Liver (tissue), 8 donors: ENCODE measurements at regions not wholly inside any gene's neighbourhood (a gene's known extent, or its start where the extent isn't known, plus 50 kb on each side); places are given as distances from the start of the nearest gene placed in this dataset.

ENCODE experiments used
- DNase-seq: peaks from one replicate; pipeline ENCODE4 v3.0.0-alpha.2; 2017; ENCODE audit warnings: low spot score
- H3K27ac ChIP-seq, 2 donors: one replicate each; pipeline ENCODE4 v1.7.0; 2013; ENCODE audit warnings: inconsistent platforms in 2 of 2, low read length in 2 of 2, control low read depth in 1 of 2, low read depth in 1 of 2, mild to moderate bottlenecking in 1 of 2
- H3K27me3 ChIP-seq, 4 donors: one replicate each; pipeline versions ENCODE4 v1.6.1 to v1.7.0; 2013; ENCODE audit warnings: low read length in 3 of 4, inconsistent platforms in 1 of 4, mild to moderate bottlenecking in 1 of 4, moderate library complexity in 1 of 4; ENCODE audit not compliant: control insufficient read depth in 4 of 4, insufficient read depth in 4 of 4
- H3K36me3 ChIP-seq, 4 donors: one replicate each; pipeline versions ENCODE4 v1.6.1 to v1.7.0; 2013; ENCODE audit warnings: low read length in 3 of 4, mild to moderate bottlenecking in 3 of 4, low read depth in 1 of 4, moderate library complexity in 1 of 4; ENCODE audit not compliant: control insufficient read depth in 4 of 4, insufficient read depth in 3 of 4
- H3K4me1 ChIP-seq, 4 donors: one replicate each; pipeline versions ENCODE4 v1.6.1 to v1.7.0; 2013; ENCODE audit warnings: low read length in 3 of 4, mild to moderate bottlenecking in 3 of 4, moderate library complexity in 1 of 4; ENCODE audit not compliant: control insufficient read depth in 4 of 4, insufficient read depth in 4 of 4
- H3K4me3 ChIP-seq, 3 donors: one replicate each; pipeline versions ENCODE4 v1.6.1 to v1.7.0; 2013; ENCODE audit warnings: low read length in 3 of 3, control low read depth in 1 of 3, low read depth in 1 of 3, mild to moderate bottlenecking in 1 of 3
- H3K9ac ChIP-seq, 2 donors: one replicate each; pipeline ENCODE4 v1.7.0; 2013; ENCODE audit warnings: low read length in 2 of 2, mild to moderate bottlenecking in 2 of 2, moderate library complexity in 2 of 2, control low read depth in 1 of 2, low read depth in 1 of 2
- H3K9me3 ChIP-seq, 4 donors: one replicate each; pipeline versions ENCODE4 v1.6.1 to v1.7.0; 2013; ENCODE audit warnings: low read length in 3 of 4; ENCODE audit not compliant: control insufficient read depth in 4 of 4
- CTCF ChIP-seq: fragments of 150-350 bp; IDR thresholded peaks from 2 replicates; pipeline ENCODE4 v1.5.1; 2017; ENCODE audit warnings: improper control_type of control experiment, low read depth, low read length; ENCODE audit not compliant: missing input control
- EGR1 ChIP-seq, 2 donors: IDR thresholded peaks; 2 replicates each; pipeline ENCODE4 v1.6.1; 2016 to 2018; ENCODE audit warnings: antibody characterized with exemption in 2 of 2, low read depth in 2 of 2
- FOXA1 ChIP-seq: IDR thresholded peaks from 2 replicates; pipeline ENCODE4 v1.6.1; 2016; ENCODE audit warnings: antibody characterized with exemption
- FOXA2 ChIP-seq: IDR thresholded peaks from 2 replicates; pipeline ENCODE4 v1.6.1; 2016; ENCODE audit warnings: antibody characterized with exemption
- GABPA ChIP-seq, 2 donors: IDR thresholded peaks in 1 of 2; conservative IDR thresholded peaks in 1 of 2; 2 replicates each; pipeline ENCODE4 v1.6.1; 2016; ENCODE audit warnings: antibody characterized with exemption in 2 of 2, mild to moderate bottlenecking in 1 of 2, moderate library complexity in 1 of 2
- HNF4A ChIP-seq, 2 donors: conservative IDR thresholded peaks; 2 replicates each; pipeline ENCODE4 v1.6.1; 2016; ENCODE audit warnings: antibody characterized with exemption in 2 of 2, mild to moderate bottlenecking in 2 of 2
- HNF4G ChIP-seq: IDR thresholded peaks from 2 replicates; pipeline ENCODE4 v1.6.1; 2016; ENCODE audit warnings: antibody characterized with exemption
- JUND ChIP-seq, 2 donors: IDR thresholded peaks; 2 replicates each; pipeline ENCODE4 v1.6.1; 2016; ENCODE audit warnings: antibody characterized with exemption in 2 of 2
- MAX ChIP-seq: IDR thresholded peaks from 2 replicates; pipeline ENCODE4 v1.6.1; 2016; ENCODE audit warnings: antibody characterized with exemption
- NR2F2 ChIP-seq: IDR thresholded peaks from 2 replicates; pipeline ENCODE4 v1.6.1; 2016; ENCODE audit warnings: antibody characterized with exemption
- RAD21 ChIP-seq, 2 donors: IDR thresholded peaks; 2 replicates each; pipeline ENCODE4 v1.6.1; 2016; ENCODE audit warnings: antibody characterized with exemption in 2 of 2, mild to moderate bottlenecking in 2 of 2
- RXRA ChIP-seq, 2 donors: IDR thresholded peaks; 2 replicates each; pipeline ENCODE4 v1.6.1; 2017 to 2018; ENCODE audit warnings: antibody characterized with exemption in 2 of 2, mild to moderate bottlenecking in 1 of 2
- SP1 ChIP-seq: IDR thresholded peaks from 2 replicates; pipeline ENCODE4 v1.6.1; 2018; ENCODE audit warnings: antibody characterized with exemption, mild to moderate bottlenecking
- TAF1 ChIP-seq: conservative IDR thresholded peaks from 2 replicates; pipeline ENCODE4 v1.6.1; 2016; ENCODE audit warnings: antibody characterized with exemption, mild to moderate bottlenecking
- YY1 ChIP-seq: IDR thresholded peaks from 2 replicates; pipeline ENCODE4 v1.6.1; 2016; ENCODE audit warnings: antibody characterized with exemption, mild to moderate bottlenecking
- WGBS: extraction: QIAGEN DNeasy Blood & Tissue Kit; methylation state at CpG from one replicate; pipeline ENCODE4 v1.1.7; 2013; 5-methylcytosine and 5-hydroxymethylcytosine counted together
- TF ChIP-seq, protein P1 (sequence below): IDR thresholded peaks from 2 replicates; pipeline ENCODE4 v1.6.1; 2016; ENCODE audit warnings: antibody characterized with exemption
- TF ChIP-seq, protein P2 (sequence below): IDR thresholded peaks from 2 replicates; pipeline ENCODE4 v1.6.1; 2016; ENCODE audit warnings: antibody characterized with exemption
- TF ChIP-seq, protein P3 (sequence below): IDR thresholded peaks from 2 replicates; pipeline ENCODE4 v1.6.1; 2016; ENCODE audit warnings: antibody characterized with exemption, mild to moderate bottlenecking
- donor health status: healthy.
- donor health status: healthy.
- donor health status: healthy.
- donor health status: healthy.
- donor health status: healthy.

DNA sequence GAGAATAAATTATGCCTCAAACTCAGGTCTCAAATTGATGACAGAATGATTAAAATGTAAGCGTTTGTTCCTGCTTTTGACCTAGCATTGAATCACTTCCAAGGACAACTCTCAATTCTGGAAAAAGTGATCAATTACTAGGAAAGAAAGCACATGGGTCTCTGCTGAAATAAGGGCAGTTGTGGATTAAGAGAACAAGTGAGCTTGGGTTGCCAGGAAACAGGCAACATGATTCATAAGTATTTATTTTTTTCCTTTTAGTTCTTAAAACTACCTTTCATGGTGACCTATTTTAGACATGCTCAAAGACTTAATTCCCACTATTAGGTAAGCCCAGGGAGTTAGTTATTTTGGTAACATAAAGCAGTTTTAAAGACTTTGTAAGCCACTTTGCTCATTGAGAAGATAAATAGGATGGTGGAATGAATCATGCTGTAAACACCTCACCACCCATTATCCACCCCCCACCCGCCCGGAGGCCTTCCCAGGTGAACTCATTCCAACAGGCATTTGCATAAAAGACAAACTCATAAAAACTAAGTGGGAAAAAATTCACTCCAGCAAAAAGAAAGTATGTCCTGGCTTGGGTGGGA, 728.3 kb downstream of the SORCS1 start:
- peaks cover 0 to 7% (median under 1%) of the 10 kb centered on the region in 4 donors for H3K9me3 ChIP-seq
- H3K36me3 ChIP-seq: no peaks in the 10 kb centered on the region
- no peak overlapping the region for H3K9ac ChIP-seq
- H3K4me3 ChIP-seq: no peak overlapping the region
- H3K27me3 ChIP-seq: no peaks in the 10 kb centered on the region
- H3K27ac ChIP-seq: no peak overlapping the region
- H3K4me1 ChIP-seq: no peaks in the 10 kb centered on the region
- TF ChIP-seq FOXA2 (no peak), MAX (no peak), YY1 (no peak), NR2F2 (no peak), EGR1 (IDR thresholded peaks at IDR 0.05; ENCODE audit: low read depth in 2 of 2) (no peak), RXRA (IDR thresholded peaks at IDR 0.05) (no peak), HNF4A (conservative IDR thresholded peaks at IDR 0.05) (no peak), HNF4G (no peak)
- TF ChIP-seq, protein P1, sequence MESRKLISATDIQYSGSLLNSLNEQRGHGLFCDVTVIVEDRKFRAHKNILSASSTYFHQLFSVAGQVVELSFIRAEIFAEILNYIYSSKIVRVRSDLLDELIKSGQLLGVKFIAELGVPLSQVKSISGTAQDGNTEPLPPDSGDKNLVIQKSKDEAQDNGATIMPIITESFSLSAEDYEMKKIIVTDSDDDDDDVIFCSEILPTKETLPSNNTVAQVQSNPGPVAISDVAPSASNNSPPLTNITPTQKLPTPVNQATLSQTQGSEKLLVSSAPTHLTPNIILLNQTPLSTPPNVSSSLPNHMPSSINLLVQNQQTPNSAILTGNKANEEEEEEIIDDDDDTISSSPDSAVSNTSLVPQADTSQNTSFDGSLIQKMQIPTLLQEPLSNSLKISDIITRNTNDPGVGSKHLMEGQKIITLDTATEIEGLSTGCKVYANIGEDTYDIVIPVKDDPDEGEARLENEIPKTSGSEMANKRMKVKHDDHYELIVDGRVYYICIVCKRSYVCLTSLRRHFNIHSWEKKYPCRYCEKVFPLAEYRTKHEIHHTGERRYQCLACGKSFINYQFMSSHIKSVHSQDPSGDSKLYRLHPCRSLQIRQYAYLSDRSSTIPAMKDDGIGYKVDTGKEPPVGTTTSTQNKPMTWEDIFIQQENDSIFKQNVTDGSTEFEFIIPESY: no peak
- 74% methylated on average over 3 of the region's 3 CpGs for WGBS
- DNase-seq: no peak

DNA sequence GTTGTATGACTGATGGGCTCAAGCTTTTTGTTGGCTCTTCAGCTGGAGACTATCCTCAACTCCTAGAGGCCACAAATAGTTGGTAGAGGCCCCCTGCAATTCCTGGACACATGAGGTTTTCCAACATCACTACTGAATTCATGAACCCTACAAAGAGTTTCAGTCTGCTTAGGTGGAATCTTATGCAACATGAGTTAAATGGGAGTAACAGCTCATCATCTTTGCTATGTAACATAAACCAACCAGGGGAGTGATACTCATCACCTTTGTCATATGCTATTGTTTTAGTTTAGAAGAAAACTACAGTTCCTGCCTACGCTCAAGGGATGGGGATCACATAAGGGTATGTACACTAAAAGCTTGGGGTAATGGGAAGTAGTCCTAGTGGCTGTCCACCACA, 729.4 kb downstream of the SORCS1 start:
- TF ChIP-seq GABPA (IDR thresholded peaks at IDR 0.05 in 1 of 2, conservative IDR thresholded peaks at IDR 0.05 in 1 of 2): no peak
- TF ChIP-seq SP1: no peak
- TF ChIP-seq RXRA (IDR thresholded peaks at IDR 0.05): no peak
- no peak for TF ChIP-seq NR2F2
- no peak for TF ChIP-seq FOXA2
- TF ChIP-seq, protein P2, sequence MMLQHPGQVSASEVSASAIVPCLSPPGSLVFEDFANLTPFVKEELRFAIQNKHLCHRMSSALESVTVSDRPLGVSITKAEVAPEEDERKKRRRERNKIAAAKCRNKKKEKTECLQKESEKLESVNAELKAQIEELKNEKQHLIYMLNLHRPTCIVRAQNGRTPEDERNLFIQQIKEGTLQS: no peak
- TF ChIP-seq JUND (IDR thresholded peaks at IDR 0.05): no peak
- TF ChIP-seq YY1: no peak
- TF ChIP-seq, protein P3, sequence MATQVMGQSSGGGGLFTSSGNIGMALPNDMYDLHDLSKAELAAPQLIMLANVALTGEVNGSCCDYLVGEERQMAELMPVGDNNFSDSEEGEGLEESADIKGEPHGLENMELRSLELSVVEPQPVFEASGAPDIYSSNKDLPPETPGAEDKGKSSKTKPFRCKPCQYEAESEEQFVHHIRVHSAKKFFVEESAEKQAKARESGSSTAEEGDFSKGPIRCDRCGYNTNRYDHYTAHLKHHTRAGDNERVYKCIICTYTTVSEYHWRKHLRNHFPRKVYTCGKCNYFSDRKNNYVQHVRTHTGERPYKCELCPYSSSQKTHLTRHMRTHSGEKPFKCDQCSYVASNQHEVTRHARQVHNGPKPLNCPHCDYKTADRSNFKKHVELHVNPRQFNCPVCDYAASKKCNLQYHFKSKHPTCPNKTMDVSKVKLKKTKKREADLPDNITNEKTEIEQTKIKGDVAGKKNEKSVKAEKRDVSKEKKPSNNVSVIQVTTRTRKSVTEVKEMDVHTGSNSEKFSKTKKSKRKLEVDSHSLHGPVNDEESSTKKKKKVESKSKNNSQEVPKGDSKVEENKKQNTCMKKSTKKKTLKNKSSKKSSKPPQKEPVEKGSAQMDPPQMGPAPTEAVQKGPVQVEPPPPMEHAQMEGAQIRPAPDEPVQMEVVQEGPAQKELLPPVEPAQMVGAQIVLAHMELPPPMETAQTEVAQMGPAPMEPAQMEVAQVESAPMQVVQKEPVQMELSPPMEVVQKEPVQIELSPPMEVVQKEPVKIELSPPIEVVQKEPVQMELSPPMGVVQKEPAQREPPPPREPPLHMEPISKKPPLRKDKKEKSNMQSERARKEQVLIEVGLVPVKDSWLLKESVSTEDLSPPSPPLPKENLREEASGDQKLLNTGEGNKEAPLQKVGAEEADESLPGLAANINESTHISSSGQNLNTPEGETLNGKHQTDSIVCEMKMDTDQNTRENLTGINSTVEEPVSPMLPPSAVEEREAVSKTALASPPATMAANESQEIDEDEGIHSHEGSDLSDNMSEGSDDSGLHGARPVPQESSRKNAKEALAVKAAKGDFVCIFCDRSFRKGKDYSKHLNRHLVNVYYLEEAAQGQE: no peak
- no peak for TF ChIP-seq EGR1 (IDR thresholded peaks at IDR 0.05; ENCODE audit: low read depth in 2 of 2)
- TF ChIP-seq FOXA1: no peak
- TF ChIP-seq, protein P1: no peak
- no peak for TF ChIP-seq CTCF
- TF ChIP-seq HNF4A (conservative IDR thresholded peaks at IDR 0.05): no peak
- TF ChIP-seq RAD21 (IDR thresholded peaks at IDR 0.05): no peak
- TF ChIP-seq MAX: no peak
- no peak for TF ChIP-seq TAF1
- TF ChIP-seq HNF4G: no peak
- H3K9me3 ChIP-seq: peaks cover 0 to 7% (median under 1%) of the 10 kb centered on the region in 4 donors
- H3K27me3 ChIP-seq: no peaks in the 10 kb centered on the region
- H3K4me3 ChIP-seq: no peak overlapping the region
- DNase-seq: no peak
- H3K27ac ChIP-seq: no peak overlapping the region
- WGBS: 79% methylated on average over 1 of the region's 1 CpG
- H3K36me3 ChIP-seq: no peaks in the 10 kb centered on the region
- H3K4me1 ChIP-seq: no peaks in the 10 kb centered on the region
- H3K9ac ChIP-seq: no peak overlapping the region
